ENCODE measurements at regions not wholly inside any gene's neighbourhood (a gene's known extent, or its start where the extent isn't known, plus 50 kb on each side); places are given as distances from the start of the nearest gene placed in this dataset.

DNA sequence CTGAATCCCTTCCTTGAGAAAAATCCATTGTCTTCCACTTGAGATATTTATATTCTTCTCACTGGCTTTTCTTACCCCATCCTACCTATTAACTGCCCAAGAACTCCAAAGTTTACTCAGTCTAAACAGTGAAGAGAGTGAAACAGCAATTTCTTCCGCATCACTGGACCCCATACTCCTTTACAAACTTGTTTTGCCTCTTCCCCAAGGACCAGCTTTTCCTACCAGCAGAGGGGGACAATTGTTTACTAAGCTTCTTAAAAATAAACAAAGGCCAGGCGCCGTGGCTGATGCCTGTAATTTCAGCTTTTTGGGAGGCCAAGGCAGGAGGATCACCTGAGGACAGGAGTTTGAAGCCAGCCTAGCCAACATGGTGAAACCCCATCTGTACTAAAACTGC lies 52.0 kb downstream of the LRATD1 start:
- DNase-seq = no peak

DNA sequence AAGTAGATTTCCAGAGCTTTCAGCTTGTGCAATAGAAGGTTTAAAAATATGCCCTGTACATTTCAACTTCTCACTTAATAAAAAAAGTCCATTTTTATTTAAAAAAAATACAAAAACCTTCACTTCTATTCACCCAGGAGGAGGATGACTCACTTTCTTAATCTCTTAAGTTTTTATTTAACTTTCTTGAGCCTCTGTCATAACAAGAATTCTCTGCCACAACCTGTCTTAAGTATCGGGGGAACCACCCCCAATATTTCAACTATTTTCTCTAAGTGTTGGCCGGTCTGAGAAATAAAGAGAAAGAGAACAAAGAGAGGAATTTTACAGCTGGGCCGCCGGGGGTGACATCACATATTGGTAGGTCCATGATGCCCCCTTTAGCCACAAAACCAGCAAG lies 58.4 kb downstream of the LRATD1 start:
- no peak for DNase-seq

DNA sequence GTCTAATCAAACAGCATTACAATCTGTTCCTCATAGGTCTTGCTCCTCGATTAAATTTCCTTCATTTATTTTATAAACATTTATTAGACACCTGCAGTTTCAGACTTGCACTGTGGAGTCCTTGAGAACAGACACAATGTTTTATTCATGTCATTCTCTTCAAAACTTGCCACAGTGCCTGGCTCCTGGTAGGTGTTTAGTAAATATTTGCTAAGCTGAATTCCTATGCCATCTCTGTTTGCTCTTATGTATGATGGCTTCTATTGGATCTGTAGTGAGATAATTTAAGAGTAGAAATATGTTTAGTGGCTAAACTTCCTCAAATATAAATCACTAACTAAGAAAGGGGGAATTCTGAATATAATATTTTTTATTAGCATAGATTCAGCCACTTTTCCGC lies 61.4 kb downstream of the LRATD1 start:
- no peak for DNase-seq

DNA sequence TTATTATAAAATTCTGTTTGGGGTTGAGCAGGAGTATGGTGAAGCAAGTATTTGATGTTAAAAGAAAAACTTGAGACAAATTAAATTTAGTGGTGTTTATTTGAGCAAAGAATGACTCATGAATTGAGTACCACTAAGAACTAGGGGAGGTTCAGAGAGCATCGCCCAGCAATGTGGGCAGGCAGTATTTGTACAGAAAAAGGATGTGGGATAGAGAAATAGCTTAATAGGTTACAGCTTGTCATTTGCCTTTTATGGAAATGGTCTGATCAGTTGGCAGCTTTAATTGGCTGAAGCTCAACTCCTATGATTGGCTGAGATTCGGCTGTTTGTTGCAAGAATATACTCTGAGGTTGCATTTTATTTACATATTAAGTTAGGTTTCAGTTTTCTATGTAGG lies 68.2 kb downstream of the LRATD1 start:
- DNase-seq = no peak

DNA sequence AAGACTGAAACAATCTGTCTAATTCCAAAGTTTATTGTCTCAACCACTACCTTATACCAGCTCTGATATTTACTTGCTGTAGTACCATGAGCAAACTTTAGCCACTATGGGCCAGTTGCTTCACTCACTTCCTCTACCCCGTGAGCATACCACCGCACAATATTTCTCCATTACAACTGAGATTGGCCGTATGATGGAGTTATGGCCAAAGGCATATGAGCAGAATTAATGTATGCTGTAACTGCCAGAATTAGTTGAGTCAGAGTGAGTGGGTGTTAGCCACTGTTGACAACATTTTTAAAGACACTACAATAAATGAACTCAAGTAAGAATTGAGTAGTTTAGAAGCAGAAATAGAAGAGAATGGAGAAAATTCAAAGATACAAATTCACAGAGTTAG lies 69.7 kb downstream of the LRATD1 start:
- no peak for DNase-seq

DNA sequence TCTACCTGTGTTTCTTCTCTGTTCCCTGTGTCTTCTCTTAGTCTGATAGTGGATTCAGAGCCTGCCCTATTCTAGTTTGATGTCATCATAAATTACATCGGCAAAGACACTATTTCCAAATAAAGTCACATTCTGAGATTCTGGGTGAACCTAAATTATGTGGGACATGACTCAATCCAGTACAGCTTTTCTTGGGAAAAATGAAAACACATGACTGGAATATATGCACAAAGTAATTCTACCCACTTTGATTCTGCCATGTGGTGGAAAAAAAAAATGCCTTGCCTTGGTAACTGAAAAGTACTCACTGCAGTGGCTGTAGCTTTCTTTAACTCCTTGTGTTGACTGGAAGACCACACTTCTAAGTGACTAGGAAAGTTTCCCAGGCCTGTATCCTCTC lies 73.7 kb downstream of the LRATD1 start:
- no peak for DNase-seq

DNA sequence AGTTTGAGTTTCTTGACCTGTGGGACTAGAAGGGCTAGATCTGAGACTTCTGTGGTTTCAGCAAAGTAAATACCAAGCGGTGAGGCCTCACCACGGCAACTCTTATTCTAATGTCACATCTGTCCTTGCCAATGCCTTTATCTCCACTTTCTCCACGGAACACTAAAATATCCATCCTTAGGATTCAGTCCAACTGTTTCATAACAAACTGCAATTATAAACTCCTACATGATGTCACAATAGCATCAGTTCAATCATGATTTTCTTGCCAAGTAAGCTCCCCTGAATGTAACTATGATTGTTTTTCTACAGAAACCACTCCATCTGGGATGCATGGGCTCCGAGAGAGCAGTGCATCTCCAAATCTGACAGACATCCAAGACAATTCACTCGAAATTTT lies 79.6 kb downstream of the LRATD1 start:
- DNase-seq = no peak

DNA sequence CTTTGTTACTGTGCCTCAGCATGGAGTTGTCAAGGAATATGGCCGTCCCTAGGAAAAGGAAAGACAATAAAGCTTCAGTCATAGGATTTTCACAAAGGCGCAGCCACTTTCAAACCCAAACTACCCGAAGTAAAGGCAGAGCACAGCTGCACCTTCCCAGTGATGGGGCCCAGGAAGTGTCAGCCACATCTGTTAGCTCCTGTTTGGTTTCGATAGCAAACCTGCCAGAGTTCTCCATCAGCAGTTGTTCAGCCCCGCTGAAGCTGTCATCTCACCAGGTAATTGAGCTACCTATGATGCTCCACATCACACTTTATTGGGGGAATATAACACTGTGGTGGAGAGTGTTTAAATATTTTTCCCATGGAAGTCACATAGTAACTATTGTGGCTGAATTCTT lies 80.7 kb downstream of the LRATD1 start:
- DNase-seq = no peak

DNA sequence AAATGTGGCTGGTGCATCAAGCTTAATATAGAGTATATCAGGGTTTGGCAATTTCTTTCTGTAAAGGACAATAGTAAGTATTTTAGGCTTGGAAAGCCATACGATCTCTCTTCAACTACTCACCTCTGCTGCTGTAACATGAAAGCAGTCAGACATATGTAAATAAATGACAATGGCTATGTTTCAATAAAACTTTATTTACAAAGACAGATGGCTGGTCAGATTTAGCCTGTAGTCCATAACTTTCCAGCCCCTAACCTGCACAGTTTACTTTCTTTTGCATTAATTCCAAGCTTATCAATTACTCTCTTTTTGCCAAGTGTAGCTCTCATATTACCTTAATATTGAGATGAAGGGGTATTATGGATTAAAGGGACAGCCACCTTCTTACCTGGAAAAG lies 83.1 kb downstream of the LRATD1 start:
- DNase-seq = no peak

DNA sequence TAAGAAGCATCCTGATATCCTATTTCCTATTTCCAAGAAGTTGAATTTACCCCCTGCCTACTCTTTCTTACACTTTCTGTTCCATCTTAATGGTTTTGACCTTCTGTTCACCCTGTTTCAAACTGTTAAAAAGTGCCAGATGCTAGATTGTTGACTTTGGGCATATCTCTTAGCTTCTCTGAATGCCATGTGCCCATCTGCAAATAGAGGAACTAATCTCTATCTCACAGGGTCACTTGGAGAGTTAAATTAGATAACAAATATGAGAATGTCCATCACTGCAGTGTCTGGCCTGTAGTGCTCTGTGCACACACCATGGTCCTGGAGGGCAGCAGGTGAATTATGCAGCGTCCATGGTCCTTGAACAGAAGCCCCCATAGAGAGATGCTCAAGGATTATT lies 83.8 kb downstream of the LRATD1 start:
- no peak for DNase-seq

DNA sequence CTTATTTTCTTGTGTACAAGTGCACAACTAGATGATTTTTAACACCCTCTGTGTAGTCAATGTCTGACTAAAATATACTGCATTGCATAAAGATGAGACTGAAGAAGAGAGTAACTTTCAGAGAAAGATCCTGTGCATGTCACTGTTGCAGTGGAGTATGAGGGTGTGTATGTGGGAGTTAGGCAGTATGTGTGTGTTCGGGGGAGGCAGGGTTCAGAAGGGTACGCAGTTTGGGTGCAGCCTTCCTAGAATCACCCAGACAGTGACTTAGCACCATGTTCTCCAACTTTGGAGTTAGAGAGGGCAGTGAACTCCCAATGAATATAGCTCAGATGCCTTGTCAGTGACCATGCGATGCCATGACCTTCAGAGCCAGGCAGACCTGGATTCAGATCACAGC lies 84.6 kb downstream of the LRATD1 start:
- DNase-seq = no peak

DNA sequence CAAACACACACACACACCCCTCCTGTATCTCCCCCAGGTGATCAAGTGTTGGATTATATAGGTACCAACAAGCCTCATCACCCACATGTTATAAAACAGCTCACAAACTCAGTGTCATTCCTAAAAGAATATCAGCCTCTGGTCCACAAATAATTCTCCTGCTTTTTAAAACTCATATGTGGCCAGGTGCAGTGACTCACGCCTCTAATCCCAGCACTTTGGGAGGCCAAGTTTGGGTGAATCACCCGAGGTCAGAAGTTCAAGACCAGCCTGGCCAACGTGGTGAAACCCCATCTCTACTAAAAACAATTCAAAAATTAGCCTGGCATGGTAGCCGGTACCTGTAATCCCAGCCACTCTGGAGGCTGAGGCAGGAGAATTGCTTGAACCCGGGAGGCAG lies 87.8 kb downstream of the LRATD1 start:
- DNase-seq = no peak

DNA sequence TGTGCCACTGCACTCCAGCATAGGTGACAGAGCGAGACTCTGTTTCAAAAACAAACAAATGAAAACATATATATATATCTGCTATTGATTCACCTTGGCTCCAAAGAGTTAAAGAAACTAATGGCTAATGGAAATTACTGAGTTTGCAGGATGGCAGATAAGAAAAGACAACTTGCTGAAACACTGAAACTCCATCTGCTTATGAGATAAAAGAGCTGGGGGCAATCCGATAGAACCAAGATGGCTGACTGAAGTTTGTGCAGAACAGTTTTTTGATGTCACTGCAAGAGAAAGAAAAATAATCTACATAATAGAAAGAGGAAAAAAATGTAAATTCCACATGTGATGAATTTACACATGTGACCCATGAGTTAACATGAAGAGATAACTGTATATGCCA lies 88.2 kb downstream of the LRATD1 start:
- no peak for DNase-seq

DNA sequence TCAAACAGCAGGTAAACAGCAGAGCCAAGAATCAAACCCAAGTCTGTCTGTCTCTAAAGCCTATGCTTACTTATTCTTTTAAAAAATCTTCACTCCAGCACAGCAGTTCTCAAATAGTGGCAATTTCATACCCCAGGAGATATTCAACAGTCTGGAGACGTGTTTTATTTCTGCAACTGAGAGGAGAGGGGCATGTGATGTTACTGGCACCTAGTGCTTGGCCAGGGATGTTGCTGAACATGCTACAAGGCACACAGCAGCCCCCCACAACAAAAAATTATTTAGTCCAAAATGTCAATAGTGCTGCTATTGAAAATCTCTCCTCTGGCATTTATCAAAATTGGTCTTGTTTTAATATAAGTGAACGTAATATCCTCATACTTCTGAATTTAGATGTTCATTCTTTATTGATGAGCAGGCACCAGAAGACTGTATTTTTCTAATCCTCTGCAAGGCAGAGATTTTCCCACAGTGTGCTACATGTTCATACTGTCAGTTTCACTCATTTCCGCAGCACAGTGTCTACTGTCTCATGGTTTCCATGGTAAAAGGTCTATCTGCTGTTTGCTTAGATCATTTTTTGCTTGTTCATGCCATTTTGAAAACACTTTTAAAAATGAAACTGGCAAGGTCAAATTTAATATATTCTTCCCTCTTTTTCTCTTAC lies 90.5 kb downstream of the LRATD1 start:
- DNase-seq = no peak

DNA sequence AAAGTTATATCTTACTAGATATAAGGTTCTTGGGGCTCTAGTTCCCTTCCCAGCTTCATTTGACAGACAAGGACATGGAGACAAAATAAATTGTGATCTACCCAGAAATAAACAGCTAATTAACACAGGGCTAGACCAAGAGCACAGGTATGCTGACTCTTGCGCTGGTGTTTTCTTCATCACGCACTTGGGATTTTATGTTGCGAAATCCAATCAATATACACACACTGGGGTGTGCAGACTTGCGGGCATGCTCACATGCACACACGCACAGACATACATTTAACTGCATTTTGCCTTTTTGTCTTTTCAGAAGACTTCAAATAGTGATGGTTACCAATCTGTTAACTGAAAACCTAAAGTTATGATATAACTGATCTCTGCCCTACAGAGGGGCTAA lies 91.2 kb downstream of the LRATD1 start:
- DNase-seq = no peak

DNA sequence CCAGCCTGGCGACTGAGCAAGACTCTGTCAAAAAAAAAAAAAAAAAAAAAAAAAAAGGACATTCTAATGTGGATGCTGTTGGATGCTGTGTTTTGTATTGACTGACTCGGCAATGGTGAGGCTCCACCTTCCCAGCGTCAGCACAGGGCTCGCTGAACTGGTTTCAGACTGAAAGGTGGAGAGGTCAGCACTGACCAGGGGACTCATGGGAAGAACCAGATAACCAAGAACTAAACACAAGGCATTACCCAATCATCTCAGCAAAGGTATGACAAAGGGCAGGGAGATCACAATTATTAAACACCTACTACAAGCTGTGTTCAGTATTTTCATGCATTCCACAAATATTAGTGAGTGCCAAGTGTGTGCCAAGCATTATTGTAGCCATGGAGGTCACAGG lies 103.2 kb downstream of the LRATD1 start:
- no peak for DNase-seq

DNA sequence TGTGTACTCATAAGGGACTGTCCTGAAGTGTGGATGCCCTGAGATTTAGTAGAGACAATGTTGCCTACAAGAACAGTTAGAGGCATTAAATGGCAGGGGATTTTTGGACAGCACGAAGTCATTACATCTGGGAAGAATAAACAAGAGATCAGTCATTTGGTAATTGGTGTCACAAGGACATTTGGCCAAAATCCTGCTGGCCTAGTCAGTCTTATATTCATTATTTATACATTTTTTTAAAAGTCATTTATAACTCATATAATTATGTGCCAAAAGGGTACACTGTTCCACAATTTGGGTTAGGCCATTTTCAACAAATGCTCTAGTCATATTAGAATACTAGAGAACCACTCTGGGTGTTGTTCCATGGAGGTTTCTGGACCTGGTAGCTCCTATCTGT lies 104.7 kb downstream of the LRATD1 start:
- no peak for DNase-seq

DNA sequence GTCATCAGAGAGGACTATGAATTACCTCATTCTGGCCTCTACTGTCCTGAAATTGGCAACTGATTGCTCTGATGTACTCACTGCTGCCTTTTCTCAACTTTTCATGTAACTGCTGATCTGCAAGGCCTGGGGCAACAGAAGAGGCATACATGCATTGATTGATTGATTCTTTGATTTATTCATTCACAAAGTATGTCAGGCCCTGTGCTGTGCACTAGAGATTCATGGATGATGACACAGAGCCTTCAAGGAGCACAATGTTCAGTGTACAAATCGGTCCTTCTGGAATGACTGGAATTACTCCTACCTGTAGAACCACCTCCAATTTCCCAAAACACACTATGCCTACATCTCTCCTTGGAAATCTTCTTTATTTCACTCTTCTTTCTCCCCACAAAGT lies 111.3 kb downstream of the LRATD1 start:
- no peak for DNase-seq

DNA sequence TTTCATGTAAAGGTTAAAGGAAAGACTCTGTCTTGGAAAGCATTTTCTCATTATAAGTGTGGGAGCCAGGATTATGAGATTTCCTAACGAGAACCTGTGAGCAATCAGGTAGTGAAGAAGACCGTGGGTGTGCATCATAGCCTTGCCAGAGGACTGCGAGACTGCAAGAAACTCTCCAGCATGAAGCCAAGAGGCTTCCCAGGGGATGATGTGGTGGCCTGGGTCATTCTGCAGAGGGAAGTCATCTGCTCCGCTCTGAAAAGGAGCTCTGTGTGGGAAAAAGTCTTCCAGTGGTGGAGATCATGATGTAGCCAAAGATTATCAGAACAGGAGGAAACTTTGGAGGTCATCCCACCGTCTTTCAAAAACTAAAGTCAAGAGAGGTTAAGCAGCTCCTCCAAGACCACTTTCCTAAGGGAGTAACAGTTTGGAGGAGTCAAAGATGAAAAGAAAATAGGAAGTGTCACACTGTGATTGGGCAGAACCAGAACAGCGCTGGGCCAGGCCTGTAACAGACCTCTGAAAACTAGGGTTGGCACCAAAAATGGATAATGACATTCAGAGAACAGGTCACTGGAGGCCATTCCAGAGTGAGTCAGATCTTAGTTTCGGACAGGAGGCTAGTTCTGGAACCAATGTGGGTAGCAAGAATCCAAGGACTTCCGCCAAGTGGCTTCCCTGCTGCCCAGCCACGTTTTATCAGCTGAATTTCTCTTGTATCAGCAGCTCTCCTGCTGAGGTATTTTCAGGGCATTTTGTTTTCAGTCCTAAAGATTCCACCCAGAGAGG lies 113.0 kb downstream of the LRATD1 start:
- DNase-seq = no peak

DNA sequence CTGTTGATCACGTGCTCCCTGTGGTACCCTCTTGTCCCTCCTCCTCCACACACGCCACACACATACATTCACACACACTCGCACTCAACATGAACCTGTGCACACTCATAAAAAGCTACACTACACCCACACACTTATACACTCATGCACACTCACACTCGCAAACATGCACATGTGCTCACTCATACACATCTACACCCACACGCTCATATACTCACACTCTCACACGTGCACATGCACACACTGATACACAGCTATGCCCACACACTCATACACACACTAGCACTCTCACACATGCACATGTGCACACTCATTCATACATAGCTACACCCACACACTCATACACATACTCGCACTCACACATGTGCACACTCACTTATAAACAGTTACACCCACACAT lies 113.6 kb downstream of the LRATD1 start:
- DNase-seq = no peak

DNA sequence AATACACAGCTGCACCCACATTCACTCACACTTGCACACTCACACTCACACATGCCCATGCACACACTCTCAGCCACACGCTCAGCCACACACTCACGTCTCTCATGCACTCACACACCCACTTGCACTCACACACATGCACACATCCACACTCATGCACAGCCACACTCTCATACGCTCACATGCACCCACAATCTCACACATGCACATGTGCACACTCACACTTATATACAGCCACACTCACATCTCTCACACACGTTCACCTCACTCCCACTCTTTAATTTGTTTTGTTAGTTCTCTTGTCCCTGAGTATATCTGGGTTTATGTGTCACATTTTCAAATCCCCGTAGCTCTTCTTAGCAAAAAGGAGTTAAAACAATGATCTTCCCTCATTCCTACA lies 114.9 kb downstream of the LRATD1 start:
- DNase-seq = no peak

DNA sequence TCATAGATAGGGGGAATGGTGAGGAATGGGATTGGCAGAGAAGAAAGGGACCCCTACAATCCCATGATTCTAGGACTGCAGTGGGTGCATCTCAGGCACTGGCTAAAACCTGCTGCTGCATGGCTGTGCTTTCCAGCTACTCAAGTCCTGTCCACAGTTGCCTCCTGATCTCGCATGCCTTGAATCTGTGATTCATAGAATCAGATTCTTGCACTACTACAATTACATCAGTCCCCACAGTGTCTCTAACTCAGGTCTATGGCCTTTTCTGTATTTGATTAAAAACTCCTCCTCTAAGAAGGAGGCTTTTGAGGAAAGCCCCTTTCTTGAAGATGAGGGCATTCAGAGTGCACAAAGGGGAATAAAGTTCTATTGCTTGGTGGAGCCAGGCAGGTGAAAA lies 117.4 kb downstream of the LRATD1 start:
- DNase-seq = no peak

DNA sequence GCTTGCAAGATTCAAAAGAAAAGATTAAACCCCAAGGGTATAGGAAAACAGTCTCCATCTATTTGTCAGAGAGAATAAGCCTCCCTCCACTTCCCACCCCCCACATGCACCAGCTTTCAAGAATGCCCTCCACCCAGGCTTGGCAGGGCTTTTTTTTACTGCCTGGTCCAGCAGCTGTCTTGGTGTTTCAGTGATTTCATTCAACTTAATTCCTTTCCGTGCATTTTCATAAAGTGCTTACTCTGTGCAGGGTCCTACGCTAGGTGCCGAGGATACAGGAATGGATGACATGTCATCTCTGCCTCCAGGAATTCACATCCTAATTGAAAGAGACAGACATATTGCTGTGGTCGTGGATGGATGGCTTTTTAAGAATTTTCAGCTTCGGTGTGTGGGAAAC lies 117.9 kb downstream of the LRATD1 start:
- no peak for DNase-seq

DNA sequence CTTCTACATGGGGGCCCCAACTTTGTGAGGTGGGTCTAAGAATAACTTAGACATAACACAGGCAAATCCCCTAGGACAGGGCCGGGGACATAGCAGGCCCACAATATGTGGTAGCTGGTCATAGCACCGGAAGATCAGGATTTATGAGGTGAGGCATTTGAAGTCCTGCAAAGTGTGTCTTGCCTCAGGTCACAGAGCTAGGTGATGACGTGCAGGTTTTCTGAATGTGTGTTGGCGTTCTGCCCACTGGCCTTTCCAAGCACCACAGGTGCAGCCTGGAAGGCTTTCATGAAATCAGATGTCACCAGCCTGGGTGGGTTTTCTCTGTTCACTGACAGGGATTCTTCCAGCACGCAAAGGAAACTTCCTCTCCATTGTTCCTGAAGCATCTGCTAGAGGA lies 119.1 kb downstream of the LRATD1 start:
- no peak for DNase-seq

DNA sequence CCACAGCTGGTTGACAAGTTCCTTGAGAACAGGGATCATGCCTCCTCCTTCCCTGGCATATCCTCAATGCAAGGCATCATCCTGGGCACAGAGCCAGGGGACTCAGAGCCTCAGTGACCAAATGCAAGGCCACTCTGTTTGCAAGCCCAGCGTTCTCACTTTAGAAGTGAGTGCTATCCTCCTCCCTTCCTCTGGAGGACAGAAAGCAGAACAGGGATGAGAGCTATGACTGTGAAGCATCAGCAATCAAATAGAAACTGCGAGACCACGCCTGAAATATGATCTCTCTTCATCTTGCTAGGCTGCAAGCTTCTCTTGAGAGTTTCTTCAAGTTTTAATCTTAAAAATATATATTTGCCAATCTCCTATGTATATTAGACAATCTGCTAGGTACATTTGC lies 119.8 kb downstream of the LRATD1 start:
- no peak for DNase-seq
